Activated CD8-positive, alpha-beta T cell treated with anti-CD3 and anti-CD28 coated beads for 36 hours (primary cell): ENCODE measurements at regions not wholly inside any gene's neighbourhood (a gene's known extent, or its start where the extent isn't known, plus 50 kb on each side); places are given as distances from the start of the nearest gene placed in this dataset.

ENCODE experiments used
- ATAC-seq: fragments of 200-7000 bp; cut with Tn5 transposase; one replicate; pipeline ENCODE4 v1.10.0; 2021; ENCODE audit warnings: mild to moderate bottlenecking, moderate library complexity
- CTCF ChIA-PET: fragments of 350-600 bp; sonication (Branson Sonifier 250); formaldehyde crosslinking; loops from one replicate; lab custom pipeline; 2021; ENCODE audit warnings: antibody characterized with exemption; lab: Charles Lee
- POLR2A ChIA-PET: fragments of 350-600 bp; sonication (Branson Sonifier 250); formaldehyde crosslinking; loops from one replicate; lab custom pipeline; 2021; ENCODE audit warnings: antibody characterized with exemption; lab: Charles Lee
- DNase-seq: peaks from one replicate; pipeline ENCODE4 v3.0.0-alpha.2; 2020
- H3K27ac Mint-ChIP-seq: one replicate; pipeline ENCODE4 v1.8.0; 2021; ENCODE audit warnings: mild to moderate bottlenecking, mixed read lengths
- H3K27me3 Mint-ChIP-seq: one replicate; pipeline ENCODE4 v1.8.0; 2021; ENCODE audit warnings: mixed read lengths
- H3K36me3 Mint-ChIP-seq: one replicate; pipeline ENCODE4 v1.8.0; 2021; ENCODE audit warnings: low read depth, mixed read lengths
- H3K4me1 Mint-ChIP-seq: one replicate; pipeline ENCODE4 v1.8.0; 2021; ENCODE audit warnings: low read depth, mixed read lengths
- H3K4me3 Mint-ChIP-seq: one replicate; pipeline ENCODE4 v1.8.0; 2021; ENCODE audit warnings: mild to moderate bottlenecking, moderate library complexity, mixed read lengths
- H3K9me3 Mint-ChIP-seq: one replicate; pipeline ENCODE4 v1.8.0; 2021; ENCODE audit warnings: mixed read lengths
- CTCF ChIP-seq: fragments of 200-600 bp; IDR thresholded peaks from one replicate; pipeline ENCODE4 v1.8.0; 2022; ENCODE audit warnings: antibody characterized with exemption, mild to moderate bottlenecking
- intact Hi-C: fragments of 100-400 bp; cut with micrococcal nuclease; formaldehyde crosslinking; loops from one replicate; pipeline ENCODE4 v1.10.0; 2022

GRCh38 chr13:109374609-109375200, 411.7 kb downstream of the IRS2 start:
- intact Hi-C loops: no loop called here
- no peak overlapping the region for H3K27ac Mint-ChIP-seq
- ATAC-seq (no peak), DNase-seq (no peak)
- TF ChIP-seq CTCF: no peak
- POLR2A ChIA-PET: no interaction called here
- no peaks in the 10 kb centered on the region for H3K36me3 Mint-ChIP-seq
- H3K4me1 Mint-ChIP-seq: no peaks in the 10 kb centered on the region
- no peaks in the 10 kb centered on the region for H3K9me3 Mint-ChIP-seq
- no peak overlapping the region for H3K4me3 Mint-ChIP-seq
- H3K27me3 Mint-ChIP-seq: no peaks in the 10 kb centered on the region
- CTCF ChIA-PET: interaction anchor here (1.1 kb wide), 1 partner anchor 9 kb away, joined by 3 read pairs; no protein-coding TSS in a partner anchor

GRCh38 chr13:109372666-109373065, 413.7 kb downstream of the IRS2 start:
- TF ChIP-seq CTCF: no peak
- Mint-ChIP-seq H3K9me3 (no peaks in the 10 kb centered on the region), H3K4me3 (no peak overlapping the region), H3K27ac (no peak overlapping the region), H3K4me1 (no peaks in the 10 kb centered on the region), H3K27me3 (no peaks in the 10 kb centered on the region), H3K36me3 (no peaks in the 10 kb centered on the region)
- ATAC-seq (no peak), DNase-seq (no peak)
- intact Hi-C loops: no loop called here
- POLR2A ChIA-PET: no interaction called here
- CTCF ChIA-PET: no interaction called here

GRCh38 chr13:109371066-109371465, 415.3 kb downstream of the IRS2 start:
- no peaks in the 10 kb centered on the region for H3K36me3 Mint-ChIP-seq
- no peaks in the 10 kb centered on the region for H3K4me1 Mint-ChIP-seq
- TF ChIP-seq CTCF: no peak
- no peak overlapping the region for H3K27ac Mint-ChIP-seq
- no peaks in the 10 kb centered on the region for H3K9me3 Mint-ChIP-seq
- H3K4me3 Mint-ChIP-seq: no peak overlapping the region
- intact Hi-C loops: no loop called here
- ChIA-PET POLR2A (no interaction called here), CTCF (no interaction called here)
- DNase-seq (no peak), ATAC-seq (no peak)
- no peaks in the 10 kb centered on the region for H3K27me3 Mint-ChIP-seq

GRCh38 chr13:109370496-109370895, 415.9 kb downstream of the IRS2 start:
- intact Hi-C loops: no loop called here
- H3K4me1 Mint-ChIP-seq: no peaks in the 10 kb centered on the region
- ChIA-PET CTCF (no interaction called here), POLR2A (no interaction called here)
- DNase-seq (no peak), ATAC-seq (no peak)
- H3K27ac Mint-ChIP-seq: no peak overlapping the region
- H3K4me3 Mint-ChIP-seq: no peak overlapping the region
- no peaks in the 10 kb centered on the region for H3K36me3 Mint-ChIP-seq
- no peaks in the 10 kb centered on the region for H3K9me3 Mint-ChIP-seq
- no peaks in the 10 kb centered on the region for H3K27me3 Mint-ChIP-seq
- TF ChIP-seq CTCF: no peak

GRCh38 chr13:109369353-109370052, 416.9 kb downstream of the IRS2 start:
- H3K36me3 Mint-ChIP-seq: no peaks in the 10 kb centered on the region
- CTCF ChIA-PET: no interaction called here
- TF ChIP-seq CTCF: no peak
- DNase-seq (no peak), ATAC-seq (no peak)
- intact Hi-C loops: no loop called here
- no peaks in the 10 kb centered on the region for H3K9me3 Mint-ChIP-seq
- no peak overlapping the region for H3K4me3 Mint-ChIP-seq
- H3K27ac Mint-ChIP-seq: no peak overlapping the region
- H3K27me3 Mint-ChIP-seq: no peaks in the 10 kb centered on the region
- no peaks in the 10 kb centered on the region for H3K4me1 Mint-ChIP-seq
- POLR2A ChIA-PET: no interaction called here
